ENCODE measurements at regions not wholly inside any gene's neighbourhood (a gene's known extent, or its start where the extent isn't known, plus 50 kb on each side); places are given as distances from the start of the nearest gene placed in this dataset.

- no peak for DNase-seq
Measured at GRCh38 chr21:43348170-43348766, 78.7 kb downstream of the SIK1 start.

GRCh38 chr21:43347461-43348169, 79.3 kb downstream of the SIK1 start:
- DNase-seq: no peak

- DNase-seq: no peak
Measured at GRCh38 chr21:43346551-43346950, 80.4 kb downstream of the SIK1 start.

GRCh38 chr21:43345746-43346409, 81.1 kb downstream of the SIK1 start:
- peak; percentile 68 for DNase-seq

- no peak for DNase-seq
Measured at GRCh38 chr21:43345046-43345745, 81.7 kb downstream of the SIK1 start.

DNA sequence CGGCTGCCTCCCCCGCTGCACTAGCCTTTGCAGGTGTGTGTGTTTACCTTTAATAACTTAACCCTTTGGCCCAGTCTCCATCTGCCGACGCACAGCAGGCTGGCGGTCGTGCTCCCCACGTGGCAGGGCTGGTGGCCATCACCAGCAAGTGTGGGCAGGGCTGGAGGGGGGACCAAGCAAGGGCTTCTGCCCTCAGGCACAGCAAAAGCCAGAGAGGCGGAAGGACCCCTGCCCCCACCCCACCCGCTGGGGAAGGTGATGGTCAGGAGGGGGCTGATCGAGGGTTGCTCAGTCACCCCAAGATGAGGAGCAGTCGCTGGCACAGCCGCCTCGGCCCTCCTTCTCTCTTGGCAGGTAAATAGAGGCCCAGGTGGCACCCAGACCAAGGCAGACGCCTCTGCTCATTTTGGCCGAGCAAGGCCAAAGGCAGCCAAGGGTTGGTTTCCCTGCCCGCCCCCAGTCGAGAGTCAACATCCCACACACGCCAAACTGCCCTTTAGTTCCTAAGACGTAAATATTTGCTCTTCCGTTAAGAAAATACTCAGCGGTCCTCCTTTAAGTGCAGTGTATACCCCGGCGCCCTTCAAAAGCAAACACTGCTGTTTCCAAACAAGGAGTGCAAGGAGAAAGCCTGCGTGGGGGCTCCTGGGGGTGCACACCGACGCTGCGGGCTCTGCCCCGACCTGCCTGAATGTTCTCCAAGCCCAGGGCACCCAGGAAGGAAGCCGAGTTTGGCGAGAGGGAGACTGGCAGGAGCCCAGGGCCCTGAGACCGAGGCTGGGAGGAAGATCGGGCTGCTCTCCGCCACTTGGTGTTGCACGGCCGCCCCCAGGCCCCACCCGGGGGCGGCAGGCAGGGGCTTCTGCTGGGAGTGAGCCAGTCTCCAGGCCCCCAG, 82.7 kb downstream of the SIK1 start:
- no peak for DNase-seq

DNA sequence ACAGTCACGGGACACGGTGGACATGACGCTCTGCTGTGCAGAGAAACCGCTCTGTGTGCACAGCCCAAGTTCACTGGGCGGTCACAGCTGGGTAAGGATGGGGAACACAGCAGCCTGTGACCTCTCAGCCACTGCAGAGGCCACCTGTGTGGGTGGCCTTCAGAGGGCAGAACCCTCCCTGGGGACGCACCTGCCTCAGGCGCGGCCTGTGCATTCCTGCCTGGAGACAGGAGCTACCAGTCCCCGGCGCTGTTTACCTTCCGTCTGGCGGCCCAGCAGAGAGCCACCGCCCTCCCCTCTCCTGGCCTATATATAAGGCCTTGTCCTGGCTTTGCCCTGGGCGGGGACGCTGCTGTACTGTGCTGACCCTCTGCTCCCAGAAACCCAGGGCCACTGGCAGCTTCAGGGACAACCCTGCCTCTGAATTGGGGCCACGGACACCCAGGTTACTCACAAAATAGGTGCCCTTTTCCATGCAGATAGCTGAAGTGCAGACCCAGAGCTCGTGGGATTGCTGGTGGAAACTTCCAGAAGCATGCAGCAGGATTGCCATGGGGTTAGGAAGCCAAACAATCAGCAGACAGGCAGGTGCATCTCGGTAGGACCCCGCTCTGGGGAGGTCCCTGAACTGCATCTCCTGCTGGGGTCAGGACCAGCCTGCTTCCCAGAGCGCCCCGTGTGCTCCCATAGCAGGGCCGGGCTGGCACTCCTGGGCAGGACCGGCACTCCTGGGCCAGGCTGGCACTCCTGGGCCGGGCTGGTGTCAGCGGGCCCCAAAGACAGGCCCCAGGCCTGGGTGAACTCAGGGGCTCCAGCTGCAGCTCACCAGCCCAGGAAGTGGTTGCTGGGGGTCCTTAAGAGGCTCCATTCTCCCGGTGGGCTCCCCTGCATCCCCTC, 83.6 kb downstream of the SIK1 start:
- DNase-seq: no peak

DNA sequence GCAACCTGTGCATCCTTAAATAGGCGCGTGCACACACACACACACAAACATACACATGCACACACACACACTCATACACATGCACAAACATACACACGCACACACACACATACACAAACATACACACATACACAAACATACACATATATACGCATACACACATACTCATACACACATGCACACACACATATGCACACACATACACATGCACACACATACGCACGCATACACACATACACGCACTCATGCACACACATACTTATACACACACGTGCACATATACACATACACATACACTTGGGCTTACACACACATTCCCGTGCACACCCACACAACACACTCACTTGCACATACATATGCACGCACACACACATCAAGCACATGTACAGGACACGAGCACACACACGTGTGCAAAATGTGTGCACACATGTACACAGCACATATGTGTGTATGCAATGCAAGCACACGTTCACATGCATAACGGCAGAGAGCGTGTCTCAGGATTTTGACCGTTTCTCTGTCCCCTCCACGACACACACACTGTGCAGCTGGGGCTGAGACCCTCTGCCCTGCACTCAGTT, 84.5 kb downstream of the SIK1 start:
- DNase-seq: no peak

DNA sequence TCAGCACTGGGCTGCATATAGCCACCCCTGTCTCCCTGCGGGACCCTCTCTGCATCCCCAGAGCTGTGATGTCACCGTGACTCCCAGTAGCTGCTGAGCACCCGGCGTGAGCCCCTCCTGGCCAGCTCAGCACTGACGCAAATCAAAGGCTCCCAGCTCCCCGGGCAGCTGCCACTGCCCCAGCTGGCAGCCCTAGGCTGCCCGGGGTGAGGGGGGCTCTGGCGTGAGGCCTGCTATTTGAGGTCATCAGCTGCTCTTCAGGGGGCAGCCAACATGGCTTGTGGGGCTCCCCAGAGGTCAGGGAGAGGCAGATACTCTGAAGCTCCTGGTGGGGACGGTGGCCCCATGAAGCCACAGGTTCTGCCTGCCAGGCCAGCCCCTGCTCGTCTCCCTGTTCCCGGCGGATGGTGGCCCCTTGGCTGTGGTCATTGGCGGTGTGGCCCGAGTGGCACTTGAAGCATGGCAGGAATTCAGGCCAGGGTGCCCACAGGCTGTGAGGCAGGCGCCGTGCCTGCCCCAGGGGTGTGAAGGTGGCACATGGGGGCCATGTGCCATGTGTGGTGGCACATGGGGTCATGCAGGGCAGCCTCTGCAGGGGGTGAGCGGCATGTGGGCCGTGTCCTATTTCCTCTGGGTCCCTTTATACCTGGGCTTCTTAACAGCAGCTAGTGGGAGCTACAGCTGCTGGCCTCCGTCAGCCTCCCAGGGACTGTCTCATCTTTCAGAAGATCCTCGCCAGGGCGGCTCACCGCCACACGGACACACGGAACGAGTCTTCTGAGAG, 85.4 kb downstream of the SIK1 start:
- DNase-seq: no peak

- peak; percentile 81 for DNase-seq
Measured at GRCh38 chr21:43340491-43341377, 86.2 kb downstream of the SIK1 start.

GRCh38 chr21:43339668-43340067, 87.3 kb downstream of the SIK1 start:
- DNase-seq: peak; percentile 62

DNA sequence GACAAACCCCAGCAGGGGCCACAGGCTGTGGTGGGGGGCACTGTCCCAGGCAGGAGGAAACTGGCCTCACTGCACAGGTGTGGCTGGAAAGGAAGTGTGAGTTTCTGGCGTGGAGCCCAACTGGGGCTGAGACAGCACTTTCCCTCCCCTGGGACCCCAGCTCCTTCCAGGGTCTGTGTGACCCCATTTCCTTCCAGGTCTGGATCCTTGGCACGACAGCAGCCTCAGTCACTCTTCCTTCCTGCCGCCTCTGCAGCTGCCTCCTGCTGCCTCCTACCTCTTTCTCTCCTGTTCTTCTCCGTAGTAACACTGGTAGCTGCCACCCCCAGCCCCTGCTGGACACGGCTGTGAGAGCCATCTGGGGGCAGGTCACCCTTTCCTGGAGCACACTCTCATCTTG, 88.0 kb downstream of the SIK1 start:
- DNase-seq: peak; percentile 72

DNA sequence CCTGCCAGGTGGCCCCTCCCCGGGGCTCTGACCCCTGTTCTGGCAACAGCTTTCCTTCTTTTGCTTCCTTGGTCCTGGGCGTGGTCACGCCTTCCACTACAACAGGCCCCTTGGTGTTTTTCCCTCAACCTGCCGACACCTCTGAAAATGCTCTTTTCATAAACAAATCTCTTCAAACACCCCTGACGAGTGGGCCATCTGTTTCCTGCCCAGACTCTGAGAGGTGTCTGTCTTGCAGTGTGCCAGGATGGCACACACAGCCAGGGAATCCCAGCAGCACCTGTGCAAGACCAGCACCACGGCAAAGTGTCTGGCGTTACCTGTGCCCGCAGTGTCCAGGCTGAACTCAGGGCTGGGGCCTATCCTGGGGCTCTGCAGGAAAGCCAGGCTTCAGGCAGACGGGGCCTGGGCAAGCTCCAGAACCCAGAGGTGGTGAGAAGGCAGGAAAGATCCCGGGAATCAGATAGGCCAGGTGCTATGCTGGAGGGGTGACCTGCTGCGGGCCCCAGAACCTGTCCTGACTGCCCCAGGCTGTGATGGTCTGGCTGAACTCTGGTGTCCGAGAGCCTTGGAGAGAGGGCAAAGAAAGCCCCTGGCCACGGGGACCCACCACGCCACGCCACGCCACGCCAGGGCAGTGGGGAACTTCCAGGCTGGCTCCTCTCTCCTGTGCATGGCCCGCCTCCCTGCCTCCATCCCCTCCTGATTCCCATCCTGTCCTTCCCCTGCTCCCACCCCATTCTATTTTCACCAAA, 88.9 kb downstream of the SIK1 start:
- no peak for DNase-seq

DNA sequence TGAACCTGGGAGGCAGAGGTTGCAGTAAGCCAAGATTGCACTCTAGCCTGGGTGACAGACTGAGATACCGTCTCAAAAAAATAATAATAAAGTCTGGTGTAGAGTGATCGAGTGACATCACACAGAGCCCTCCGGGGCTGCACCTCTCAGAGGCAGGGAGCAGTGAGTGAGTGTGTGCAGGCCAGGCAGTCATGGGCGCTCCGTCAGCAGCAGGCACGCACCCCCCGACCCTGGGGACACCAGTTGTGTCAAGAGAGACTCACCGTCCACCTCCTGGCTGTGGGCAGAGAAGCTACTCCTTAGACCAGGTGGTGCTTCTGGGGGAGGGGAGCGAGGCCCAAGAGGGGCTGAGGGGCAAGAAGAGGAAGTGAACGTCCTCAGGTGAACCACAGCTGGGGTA, 91.8 kb downstream of the SIK1 start:
- DNase-seq: no peak

GRCh38 chr21:43334214-43334958, 92.5 kb downstream of the SIK1 start:
- no peak for DNase-seq

DNA sequence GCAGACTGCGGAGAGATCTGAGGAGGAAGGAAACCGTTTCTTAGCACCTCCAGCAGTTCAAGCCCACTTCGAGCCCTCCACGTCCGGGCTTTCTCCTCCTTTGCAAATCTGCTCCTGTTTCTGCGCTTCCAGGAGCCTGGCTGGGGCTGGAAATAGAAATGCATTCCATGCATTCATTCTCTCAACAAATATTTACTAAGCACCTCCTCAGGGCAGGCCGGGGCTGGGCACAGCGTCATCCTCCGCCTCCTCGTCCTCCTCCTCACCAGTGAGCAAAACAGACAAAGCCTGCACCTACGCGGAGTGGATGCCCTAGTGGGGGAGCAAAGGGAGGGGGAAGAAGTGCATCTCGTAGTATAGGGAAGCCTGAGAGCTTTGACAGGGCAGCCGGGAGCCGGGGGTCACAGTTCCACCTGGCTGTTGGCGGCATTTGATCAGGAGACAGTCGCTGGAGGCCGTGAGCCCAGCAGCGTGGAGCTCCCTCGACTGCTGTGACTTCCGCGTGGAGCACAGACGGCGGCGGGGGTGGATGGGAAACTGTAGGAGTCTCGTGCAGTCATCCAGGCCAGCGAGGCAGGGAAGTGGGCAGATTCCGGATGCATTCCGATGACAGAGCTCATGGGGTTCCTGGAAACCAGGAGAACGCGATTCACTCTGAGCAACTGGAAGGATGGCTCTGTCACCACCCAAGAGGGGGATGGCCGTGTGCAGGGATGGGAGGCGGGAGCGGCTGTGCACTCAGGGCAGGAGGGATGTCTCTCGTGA, 93.5 kb downstream of the SIK1 start:
- DNase-seq: peak; percentile 80

DNA sequence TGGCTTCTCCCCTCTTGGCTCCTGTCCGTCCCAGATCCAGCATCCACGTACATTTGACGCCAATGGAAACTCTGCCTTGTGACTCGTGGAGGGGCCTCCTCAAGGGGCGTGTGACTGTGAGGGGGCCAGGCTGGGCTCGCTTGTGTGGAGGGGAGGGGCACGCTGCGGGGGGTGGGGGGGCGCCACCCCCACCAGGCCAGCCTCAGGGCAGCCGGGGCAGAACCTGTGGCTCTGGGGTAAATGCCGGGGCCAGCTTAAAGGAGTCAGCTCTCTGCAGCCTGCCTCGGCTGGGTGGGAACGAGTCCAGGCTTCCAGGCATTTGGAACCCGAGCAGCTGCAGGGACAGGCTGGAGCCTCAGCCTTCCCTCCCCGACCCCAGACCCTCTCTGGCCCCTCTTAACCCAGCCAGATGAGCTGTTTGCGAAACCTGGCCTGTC, 94.1 kb downstream of the SIK1 start:
- DNase-seq: no peak
